SK-N-SH (cell line): ENCODE measurements at regions not wholly inside any gene's neighbourhood (a gene's known extent, or its start where the extent isn't known, plus 50 kb on each side); places are given as distances from the start of the nearest gene placed in this dataset.

Source experiments
- CTCF ChIA-PET: fragments of 300-600, 350-600 bp; formaldehyde crosslinking; extraction: SDS; loops from one replicate; lab custom pipeline; 2021; lab: Yijun Ruan, JAX
- POLR2A ChIA-PET: fragments of 350-600 bp; sonication (Branson Sonifier 250); formaldehyde crosslinking; extraction: SDS; loops from one replicate; lab custom pipeline; 2020; ENCODE audit warnings: antibody characterized with exemption, inconsistent platforms; lab: Yijun Ruan, JAX
- DNase-seq: peaks from one replicate; pipeline ENCODE4 v3.0.0; 2012
- H2AFZ ChIP-seq: fragments of 200-600 bp; sonication (generic); 2 replicates; pipeline ENCODE4 v1.8.1; 2016; ENCODE audit warnings: antibody characterized with exemption, mild to moderate bottlenecking, low read depth
- H3F3A ChIP-seq: fragments of 200-600 bp; sonication (generic); replicated peaks from 2 replicates; pipeline ENCODE3; 2016; ENCODE audit warnings: antibody characterized with exemption, mild to moderate bottlenecking; ENCODE audit not compliant: insufficient read depth
- H3K27ac ChIP-seq, 2 experiments: fragments of 200-500 bp in 1 of 2; fragments of 200-600 bp in 1 of 2; sonication (Bioruptor generic) in 1 of 2; sonication (generic), shearing (Covaris generic) in 1 of 2; 2 replicates each; pipeline versions ENCODE4 v1.5.1 to v1.6.1; 2014 to 2016; ENCODE audit warnings: low read depth in 2 of 2, inconsistent platforms in 1 of 2, low read length in 1 of 2, mild to moderate bottlenecking in 1 of 2, mixed read lengths in 1 of 2
- H3K27me3 ChIP-seq: fragments of 200-600 bp; sonication (generic), shearing (Covaris generic); 2 replicates; pipeline ENCODE4 v1.6.1; 2016; ENCODE audit warnings: mixed run types; ENCODE audit not compliant: insufficient read depth
- H3K36me3 ChIP-seq, 2 experiments: fragments of 200-500 bp in 1 of 2; fragments of 200-600 bp in 1 of 2; sonication (Bioruptor generic) in 1 of 2; sonication (generic) in 1 of 2; replicated peaks in 1 of 2; 2 replicates each; pipeline versions ENCODE3 to v1.5.1; 2014 to 2016; ENCODE audit warnings: low read length in 1 of 2, mild to moderate bottlenecking in 1 of 2; ENCODE audit not compliant: insufficient read depth in 2 of 2, control insufficient read depth in 1 of 2
- H3K4me1 ChIP-seq, 2 experiments: fragments of 200-500 bp in 1 of 2; fragments of 200-600 bp in 1 of 2; sonication (Bioruptor generic) in 1 of 2; sonication (generic), shearing (Covaris generic) in 1 of 2; 2 replicates each; pipeline versions ENCODE4 v1.5.1 to v1.6.1; 2014 to 2016; ENCODE audit warnings: low read depth in 1 of 2, low read length in 1 of 2, mixed run types in 1 of 2; ENCODE audit not compliant: insufficient read depth in 2 of 2, control insufficient read depth in 1 of 2
- H3K4me2 ChIP-seq: fragments of 200-600 bp; sonication (generic), shearing (Covaris generic); 2 replicates; pipeline ENCODE4 v1.6.1; 2017; ENCODE audit warnings: mixed run types
- H3K4me3 ChIP-seq, 2 experiments: fragments of 200-500 bp in 1 of 2; fragments of 200-600 bp in 1 of 2; sonication (Bioruptor generic) in 1 of 2; sonication (generic), shearing (Covaris generic) in 1 of 2; 2 replicates each; pipeline versions ENCODE4 v1.5.1 to v1.8.1; 2014 to 2016; ENCODE audit warnings: low read depth in 2 of 2, inconsistent platforms in 1 of 2, low read length in 1 of 2, mild to moderate bottlenecking in 1 of 2, mixed read lengths in 1 of 2, moderate library complexity in 1 of 2
- H3K79me2 ChIP-seq: fragments of 200-600 bp; sonication (generic); 2 replicates; pipeline ENCODE4 v1.8.1; 2017; ENCODE audit warnings: mild to moderate bottlenecking; ENCODE audit not compliant: insufficient read depth
- H3K9ac ChIP-seq: fragments of 200-600 bp; sonication (generic); 2 replicates; pipeline ENCODE4 v1.6.1; 2017; ENCODE audit warnings: mixed run types
- H3K9me2 ChIP-seq: fragments of 200-600 bp; sonication (generic); 2 replicates; pipeline ENCODE4 v1.6.1; 2017; ENCODE audit warnings: mixed run types
- H3K9me3 ChIP-seq: fragments of 200-600 bp; sonication (generic); 2 replicates; pipeline ENCODE4 v1.6.1; 2017; ENCODE audit warnings: mixed run types, mild to moderate bottlenecking, moderate library complexity
- H4K20me1 ChIP-seq: fragments of 200-600 bp; sonication (generic); 2 replicates; pipeline ENCODE4 v1.6.1; 2017; ENCODE audit warnings: mild to moderate bottlenecking, mixed run types; ENCODE audit not compliant: insufficient read depth
- CHD2 ChIP-seq: fragments of 150-350 bp; IDR thresholded peaks from 2 replicates; pipeline ENCODE4 v1.6.1; 2018; ENCODE audit warnings: low read length; ENCODE audit not compliant: partially characterized antibody
- CTCF ChIP-seq: fragments of 200-600 bp; sonication (generic); IDR thresholded peaks from 2 replicates; pipeline ENCODE4 v1.6.1; 2017; ENCODE audit warnings: antibody characterized with exemption, mild to moderate bottlenecking, moderate library complexity
- ELF1 ChIP-seq: IDR thresholded peaks from 2 replicates; pipeline ENCODE4 v1.4.0; 2012
- FOSL2 ChIP-seq: IDR thresholded peaks from 2 replicates; pipeline ENCODE4 v1.4.0; 2012; ENCODE audit warnings: low read depth, mild to moderate bottlenecking, moderate library complexity, borderline replicate concordance
- GATA2 ChIP-seq: sonication (generic); formaldehyde crosslinking; IDR thresholded peaks from 2 replicates; pipeline ENCODE4 v1.5.0; 2020; ENCODE audit warnings: mild to moderate bottlenecking, missing genetic modification reagents
- IRF3 ChIP-seq: fragments of 150-350 bp; IDR thresholded peaks from 2 replicates; pipeline ENCODE4 v1.6.1; 2016; ENCODE audit warnings: mild to moderate bottlenecking, low read depth, low read length
- JUND ChIP-seq: IDR thresholded peaks from 2 replicates; pipeline ENCODE4 v1.4.0; 2012
- MAX ChIP-seq: IDR thresholded peaks from 2 replicates; pipeline ENCODE4 v1.4.0; 2012; ENCODE audit warnings: low read depth
- MEF2A ChIP-seq: IDR thresholded peaks from 2 replicates; pipeline ENCODE4 v1.4.0; 2012; ENCODE audit warnings: low read depth, borderline replicate concordance
- MXI1 ChIP-seq: IDR thresholded peaks from 2 replicates; pipeline ENCODE4 v1.6.1; 2012; ENCODE audit warnings: mild to moderate bottlenecking, low read depth, low read length, improper control_type of control experiment
- NFIC ChIP-seq: IDR thresholded peaks from 2 replicates; pipeline ENCODE4 v1.4.0; 2012; ENCODE audit warnings: borderline replicate concordance
- PBX3 ChIP-seq: IDR thresholded peaks from 2 replicates; pipeline ENCODE4; 2012
- REST ChIP-seq: IDR thresholded peaks from 2 replicates; pipeline ENCODE4 v1.6.1; 2012; ENCODE audit warnings: mild to moderate bottlenecking, low read depth, low read length, moderate library complexity
- RFX5 ChIP-seq: IDR thresholded peaks from 2 replicates; pipeline ENCODE4 v1.6.1; 2012; ENCODE audit warnings: mild to moderate bottlenecking, improper control_type of control experiment, low read length
- RXRA ChIP-seq: IDR thresholded peaks from 2 replicates; pipeline ENCODE4 v1.4.0; 2012; ENCODE audit warnings: low read depth, mild to moderate bottlenecking, borderline replicate concordance
- SIN3A ChIP-seq: IDR thresholded peaks from 2 replicates; pipeline ENCODE4 v1.6.1; 2012; ENCODE audit warnings: low read depth, mild to moderate bottlenecking, low read length, moderate library complexity, borderline replicate concordance
- SMC3 ChIP-seq: IDR thresholded peaks from 2 replicates; pipeline ENCODE4 v1.6.1; 2012; ENCODE audit warnings: low read depth, low read length, improper control_type of control experiment
- TCF12 ChIP-seq: IDR thresholded peaks from 2 replicates; pipeline ENCODE4 v1.4.0; 2012
- TEAD4 ChIP-seq: IDR thresholded peaks from 2 replicates; pipeline ENCODE4 v1.4.0; 2012; ENCODE audit warnings: mild to moderate bottlenecking, borderline replicate concordance; ENCODE audit not compliant: insufficient read depth
- YY1 ChIP-seq: IDR thresholded peaks from 2 replicates; pipeline ENCODE4 v1.4.0; 2012; ENCODE audit warnings: low read depth, mild to moderate bottlenecking
- WGBS: methylation state at CpG from one replicate; pipeline ENCODE4 v1.1.6; 2017; ENCODE audit warnings: low lambda C conversion rate; 5-methylcytosine and 5-hydroxymethylcytosine counted together

GRCh38 chr2:187188783-187189631 lies 259.0 kb downstream of the CALCRL start:
- no peak overlapping the region for H3K4me3 ChIP-seq
- no peak overlapping the region for H3K4me2 ChIP-seq
- TF ChIP-seq ELF1 (no peak), FOSL2 (no peak), TEAD4 (no peak), CTCF (no peak), JUND (no peak), SIN3A (no peak), GATA2 (CRISPR knock-in tag) (no peak), MEF2A (no peak), REST (no peak), RXRA (no peak), SMC3 (no peak), CHD2 (no peak), MAX (no peak), MXI1 (no peak), YY1 (no peak), IRF3 (no peak), RFX5 (no peak), NFIC (no peak), PBX3 (no peak), TCF12 (no peak)
- ChIA-PET POLR2A (no interaction called here), CTCF (no interaction called here)
- H3K27ac ChIP-seq, result no peak overlapping the region
- no peaks in the 10 kb centered on the region for H3K4me1 ChIP-seq
- H3K9me3 ChIP-seq, result no peaks in the 10 kb centered on the region
- no peaks in the 10 kb centered on the region for H4K20me1 ChIP-seq
- no peaks in the 10 kb centered on the region for H3K36me3 ChIP-seq
- H3K27me3 ChIP-seq, result no peaks in the 10 kb centered on the region
- no peaks in the 10 kb centered on the region for H3F3A ChIP-seq
- no peak overlapping the region for H2AFZ ChIP-seq
- H3K79me2 ChIP-seq, result no peaks in the 10 kb centered on the region
- DNase-seq, result no peak
- H3K9me2 ChIP-seq, result no peaks in the 10 kb centered on the region
- 74% methylated on average over 4 of the region's 4 CpGs for WGBS
- no peak overlapping the region for H3K9ac ChIP-seq
